Ishikawa (cell line): ENCODE measurements at regions not wholly inside any gene's neighbourhood (a gene's known extent, or its start where the extent isn't known, plus 50 kb on each side); places are given as distances from the start of the nearest gene placed in this dataset.

Experiments
- USF1 ChIP-seq: IDR thresholded peaks from 2 replicates; pipeline ENCODE4 v1.6.1; 2012
- YY1 ChIP-seq: IDR thresholded peaks from 2 replicates; pipeline ENCODE4 v1.6.1; 2012; ENCODE audit warnings: low read depth

- TF ChIP-seq USF1, result no peak
- no peak for TF ChIP-seq YY1
Measured at GRCh38 chr20:11132819-11133415, 459.1 kb upstream of the JAG1 start.
